DMS 273 treated with DMSO at 0.1 percent for 48 hours (cell line): ENCODE measurements at regions not wholly inside any gene's neighbourhood (a gene's known extent, or its start where the extent isn't known, plus 50 kb on each side); places are given as distances from the start of the nearest gene placed in this dataset.

Experiments
- DNase-seq: peaks from one replicate; lab custom pipeline; 2025; lab: John Stamatoyannopoulos, UW

- DNase-seq = no peak
These were observed 656.2 kb upstream of the CHAC2 start for GRCh38 chr2:53111406-53111805.

GRCh38 chr2:53111004-53111403, 656.6 kb upstream of the CHAC2 start:
- no peak for DNase-seq

GRCh38 chr2:53108246-53108645, 659.4 kb upstream of the CHAC2 start:
- DNase-seq = no peak

GRCh38 chr2:53104263-53104662, 663.3 kb upstream of the CHAC2 start:
- DNase-seq = no peak

GRCh38 chr2:53103679-53104078, 663.9 kb upstream of the CHAC2 start:
- no peak for DNase-seq

GRCh38 chr2:53098696-53099078, 668.9 kb upstream of the CHAC2 start:
- DNase-seq = no peak

GRCh38 chr2:53096351-53096750, 671.3 kb upstream of the CHAC2 start:
- DNase-seq = no peak

- no peak for DNase-seq
These were observed 671.9 kb upstream of the CHAC2 start for GRCh38 chr2:53095664-53096063.

- no peak for DNase-seq
These were observed 672.4 kb upstream of the CHAC2 start for GRCh38 chr2:53095227-53095626.

GRCh38 chr2:53093355-53093754, 674.2 kb upstream of the CHAC2 start:
- no peak for DNase-seq

GRCh38 chr2:53091183-53091582, 676.4 kb upstream of the CHAC2 start:
- no peak for DNase-seq

GRCh38 chr2:53087874-53088461, 679.6 kb upstream of the CHAC2 start:
- no peak for DNase-seq

- DNase-seq = no peak
These were observed 680.2 kb upstream of the CHAC2 start for GRCh38 chr2:53087262-53087873.

- DNase-seq = no peak
These were observed 690.2 kb upstream of the CHAC2 start for GRCh38 chr2:53077413-53077812.

GRCh38 chr2:53075760-53076159, 691.8 kb upstream of the CHAC2 start:
- no peak for DNase-seq

- no peak for DNase-seq
These were observed 700.1 kb upstream of the CHAC2 start for GRCh38 chr2:53067533-53067932.

GRCh38 chr2:53067056-53067455, 700.5 kb upstream of the CHAC2 start:
- no peak for DNase-seq

- no peak for DNase-seq
These were observed 703.5 kb upstream of the CHAC2 start for GRCh38 chr2:53064154-53064553.

- DNase-seq = no peak
These were observed 709.1 kb upstream of the CHAC2 start for GRCh38 chr2:53058526-53058925.

GRCh38 chr2:53053937-53054336, 713.7 kb upstream of the CHAC2 start:
- no peak for DNase-seq

GRCh38 chr2:53051157-53051556, 716.4 kb upstream of the CHAC2 start:
- no peak for DNase-seq

- no peak for DNase-seq
These were observed 726.9 kb upstream of the CHAC2 start for GRCh38 chr2:53040536-53041229.

- no peak for DNase-seq
These were observed 731.4 kb upstream of the CHAC2 start for GRCh38 chr2:53036196-53036595.

- DNase-seq = no peak
These were observed 732.5 kb upstream of the CHAC2 start for GRCh38 chr2:53035153-53035552.
